ENCODE measurements at regions not wholly inside any gene's neighbourhood (a gene's known extent, or its start where the extent isn't known, plus 50 kb on each side); places are given as distances from the start of the nearest gene placed in this dataset.

DNA sequence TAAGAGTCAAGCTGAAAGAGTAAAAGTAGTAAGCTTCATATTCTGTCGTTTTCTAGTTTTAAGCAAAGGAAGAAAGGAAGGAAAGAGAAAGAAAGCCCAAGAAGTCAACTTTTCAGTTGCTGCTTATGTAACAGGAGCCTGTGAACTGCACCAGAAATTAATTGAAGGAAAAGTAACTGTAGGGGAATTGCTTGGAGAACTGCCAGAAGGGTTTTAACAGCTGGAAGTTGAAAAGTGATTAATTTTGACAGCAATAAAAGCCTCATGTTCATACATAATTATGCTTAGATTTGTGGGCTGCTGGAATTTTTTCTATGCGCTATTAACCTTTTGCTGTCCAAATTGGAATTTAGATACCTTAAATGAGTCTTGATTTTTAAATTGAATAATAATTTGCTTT is 255.7 kb downstream of the ENC1 start:
- no peaks in the 10 kb centered on the region for H3K9me3 ChIP-seq (ENCODE audit: control insufficient read depth, insufficient read depth, low read length)
- H3K27me3 ChIP-seq (ENCODE audit: control insufficient read depth, insufficient read depth, low read length), result no peaks in the 10 kb centered on the region
- POLR2A ChIA-PET, result no interaction called here
- no peak overlapping the region for H3K4me3 ChIP-seq (ENCODE audit: low read depth, low read length)
- TF ChIP-seq, protein P1, sequence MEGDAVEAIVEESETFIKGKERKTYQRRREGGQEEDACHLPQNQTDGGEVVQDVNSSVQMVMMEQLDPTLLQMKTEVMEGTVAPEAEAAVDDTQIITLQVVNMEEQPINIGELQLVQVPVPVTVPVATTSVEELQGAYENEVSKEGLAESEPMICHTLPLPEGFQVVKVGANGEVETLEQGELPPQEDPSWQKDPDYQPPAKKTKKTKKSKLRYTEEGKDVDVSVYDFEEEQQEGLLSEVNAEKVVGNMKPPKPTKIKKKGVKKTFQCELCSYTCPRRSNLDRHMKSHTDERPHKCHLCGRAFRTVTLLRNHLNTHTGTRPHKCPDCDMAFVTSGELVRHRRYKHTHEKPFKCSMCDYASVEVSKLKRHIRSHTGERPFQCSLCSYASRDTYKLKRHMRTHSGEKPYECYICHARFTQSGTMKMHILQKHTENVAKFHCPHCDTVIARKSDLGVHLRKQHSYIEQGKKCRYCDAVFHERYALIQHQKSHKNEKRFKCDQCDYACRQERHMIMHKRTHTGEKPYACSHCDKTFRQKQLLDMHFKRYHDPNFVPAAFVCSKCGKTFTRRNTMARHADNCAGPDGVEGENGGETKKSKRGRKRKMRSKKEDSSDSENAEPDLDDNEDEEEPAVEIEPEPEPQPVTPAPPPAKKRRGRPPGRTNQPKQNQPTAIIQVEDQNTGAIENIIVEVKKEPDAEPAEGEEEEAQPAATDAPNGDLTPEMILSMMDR (IDR thresholded peaks at IDR 0.05; ENCODE audit: low read depth, low read length), result no peak
- DNase-seq (ENCODE audit: low read depth, low spot score), result no peak
- H3K27ac ChIP-seq (ENCODE audit: low read depth, low read length), result no peak overlapping the region
- CTCF ChIA-PET, result interaction anchor here (1.8 kb wide), 1 partner anchor 256 kb away, joined by 5 read pairs; the partner anchor contains the start of gene ENC1

DNA sequence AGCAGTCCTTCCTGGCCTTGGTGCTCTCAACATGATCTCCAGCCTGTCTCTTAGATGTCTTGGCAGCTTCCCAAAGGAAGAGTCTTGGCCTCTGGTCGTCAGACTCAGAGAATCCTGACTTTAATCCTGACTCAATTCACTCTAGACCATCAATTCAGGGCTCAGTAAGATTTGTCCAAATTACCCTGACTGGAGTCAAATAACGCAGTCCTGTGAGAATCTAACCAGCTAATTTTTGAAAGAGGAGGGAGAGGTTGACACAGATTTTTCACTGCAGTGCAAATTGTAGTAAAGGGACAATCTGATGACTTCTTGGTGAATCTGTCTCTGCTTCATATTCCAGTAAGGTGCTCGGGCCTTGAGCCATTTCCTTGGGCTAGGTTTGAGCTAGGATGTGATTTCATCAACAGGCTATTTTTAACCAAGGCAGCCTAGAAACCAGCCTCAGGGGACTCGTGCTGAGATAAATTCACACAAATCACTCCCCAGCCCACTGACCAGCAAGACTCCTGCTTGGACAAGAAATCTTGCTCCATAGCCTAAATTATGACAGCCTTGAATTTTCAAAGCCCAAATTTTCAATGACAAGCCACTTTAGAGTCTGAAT is 257.4 kb downstream of the ENC1 start:
- Histone ChIP-seq H3K9me3 (ENCODE audit: control insufficient read depth, insufficient read depth, low read length) (no peaks in the 10 kb centered on the region), H3K27me3 (ENCODE audit: control insufficient read depth, insufficient read depth, low read length) (no peaks in the 10 kb centered on the region), H3K4me3 (ENCODE audit: low read depth, low read length) (no peak overlapping the region), H3K27ac (ENCODE audit: low read depth, low read length) (no peak overlapping the region)
- TF ChIP-seq, protein P1 (IDR thresholded peaks at IDR 0.05; ENCODE audit: low read depth, low read length), result no peak
- POLR2A ChIA-PET, result interaction anchor here (0.6 kb wide), 1 partner anchor 291 kb away, joined by 5 read pairs; no protein-coding TSS in a partner anchor
- DNase-seq (ENCODE audit: low read depth, low spot score), result no peak
- CTCF ChIA-PET, result no interaction called here

DNA sequence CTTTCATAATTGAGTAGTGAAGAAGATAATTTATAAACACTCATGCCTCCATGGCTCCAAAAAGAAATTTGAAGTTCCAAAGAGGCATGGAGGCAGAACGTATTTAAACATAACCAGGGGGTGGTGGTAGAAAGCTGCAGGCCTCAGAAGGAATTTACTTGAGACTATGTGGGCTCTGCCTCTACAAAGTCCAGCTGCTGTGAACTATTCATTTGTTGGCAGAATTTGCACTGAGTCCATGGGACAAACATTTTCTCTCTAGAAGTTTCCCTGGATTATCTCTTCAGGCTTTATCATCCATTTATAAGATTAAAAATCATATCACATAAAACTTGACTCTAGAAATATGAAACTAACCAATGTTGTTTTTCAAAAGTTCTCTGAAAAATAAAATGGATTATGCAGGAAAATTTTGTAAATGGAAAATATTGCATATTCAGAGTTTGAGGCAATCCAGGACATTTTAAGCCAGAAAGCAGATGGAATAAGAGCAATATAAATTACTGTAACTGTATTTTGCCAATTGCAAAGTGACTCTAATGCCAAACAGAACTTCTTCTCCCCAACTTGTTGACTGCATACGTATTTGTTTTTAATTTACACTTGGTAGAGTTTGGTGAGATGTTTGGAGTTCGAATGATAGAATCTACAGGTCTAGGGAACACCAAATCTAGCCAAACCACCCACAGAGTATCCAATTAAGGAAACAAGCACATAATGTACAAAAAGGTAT is 258.2 kb downstream of the ENC1 start:
- ChIA-PET CTCF (no interaction called here), POLR2A (no interaction called here)
- no peak for DNase-seq (ENCODE audit: low read depth, low spot score)
- Histone ChIP-seq H3K9me3 (ENCODE audit: control insufficient read depth, insufficient read depth, low read length) (no peaks in the 10 kb centered on the region), H3K27me3 (ENCODE audit: control insufficient read depth, insufficient read depth, low read length) (no peaks in the 10 kb centered on the region), H3K4me3 (ENCODE audit: low read depth, low read length) (no peak overlapping the region), H3K27ac (ENCODE audit: low read depth, low read length) (no peak overlapping the region)
- TF ChIP-seq, protein P1 (IDR thresholded peaks at IDR 0.05; ENCODE audit: low read depth, low read length), result no peak

DNA sequence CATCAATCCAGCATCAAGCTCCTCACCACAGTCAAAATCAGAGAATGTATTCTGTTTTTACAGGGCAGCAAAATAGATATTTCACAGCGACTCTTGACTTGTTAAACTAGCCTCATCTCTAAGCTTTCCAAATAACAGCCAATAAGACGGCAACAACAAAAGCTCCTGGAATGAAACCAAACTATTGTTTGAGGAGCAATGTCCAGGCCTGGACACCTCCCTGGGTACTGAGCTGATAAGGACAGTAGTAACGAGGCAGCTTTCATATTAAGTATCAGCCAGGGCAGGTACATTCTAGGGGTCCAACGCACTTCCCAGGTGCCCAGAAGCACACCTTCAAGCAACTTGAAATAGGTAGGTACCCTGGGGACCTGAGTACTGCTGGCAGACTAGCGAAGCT is 260.3 kb downstream of the ENC1 start:
- no peak overlapping the region for H3K27ac ChIP-seq (ENCODE audit: low read depth, low read length)
- no peak overlapping the region for H3K4me3 ChIP-seq (ENCODE audit: low read depth, low read length)
- POLR2A ChIA-PET, result no interaction called here
- CTCF ChIA-PET, result no interaction called here
- no peaks in the 10 kb centered on the region for H3K27me3 ChIP-seq (ENCODE audit: control insufficient read depth, insufficient read depth, low read length)
- TF ChIP-seq, protein P1 (IDR thresholded peaks at IDR 0.05; ENCODE audit: low read depth, low read length), result no peak
- H3K9me3 ChIP-seq (ENCODE audit: control insufficient read depth, insufficient read depth, low read length), result no peaks in the 10 kb centered on the region
- no peak for DNase-seq (ENCODE audit: low read depth, low spot score)

DNA sequence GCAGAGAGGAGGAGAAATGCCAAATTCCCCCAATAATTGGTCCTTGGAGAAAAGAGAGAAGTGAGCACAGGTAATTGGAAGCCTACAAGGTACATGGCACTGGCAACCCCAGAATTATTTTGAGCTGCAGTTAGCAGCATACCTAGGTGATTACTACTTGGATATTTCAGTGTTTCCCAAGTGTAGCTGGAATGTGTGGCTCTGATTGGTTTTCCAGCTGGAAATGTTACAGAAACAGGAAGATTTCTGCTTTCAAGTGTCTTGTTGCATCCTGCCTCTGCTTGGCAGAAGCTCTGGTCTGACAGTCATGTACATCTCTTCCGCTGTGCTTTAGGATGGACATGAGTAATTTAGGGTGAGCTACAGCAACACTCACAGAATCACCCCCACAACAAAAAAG is 262.1 kb downstream of the ENC1 start:
- TF ChIP-seq, protein P1 (IDR thresholded peaks at IDR 0.05; ENCODE audit: low read depth, low read length), result no peak
- Histone ChIP-seq H3K4me3 (ENCODE audit: low read depth, low read length) (no peak overlapping the region), H3K9me3 (ENCODE audit: control insufficient read depth, insufficient read depth, low read length) (no peaks in the 10 kb centered on the region), H3K27ac (ENCODE audit: low read depth, low read length) (no peak overlapping the region), H3K27me3 (ENCODE audit: control insufficient read depth, insufficient read depth, low read length) (no peaks in the 10 kb centered on the region)
- CTCF ChIA-PET, result interaction anchor here (1.5 kb wide), 1 partner anchor 343 kb away, joined by 3 read pairs; no protein-coding TSS in a partner anchor
- POLR2A ChIA-PET, result no interaction called here
- DNase-seq (ENCODE audit: low read depth, low spot score), result no peak
